ENCODE measurements at regions not wholly inside any gene's neighbourhood (a gene's known extent, or its start where the extent isn't known, plus 50 kb on each side); places are given as distances from the start of the nearest gene placed in this dataset.

GRCh38 chr3:127483902-127484591 is 106.5 kb downstream of the TPRA1 start:
- DNase-seq = peak; percentile 87

- DNase-seq = no peak
Measured at GRCh38 chr3:127483005-127483641, 107.4 kb downstream of the TPRA1 start.

DNA sequence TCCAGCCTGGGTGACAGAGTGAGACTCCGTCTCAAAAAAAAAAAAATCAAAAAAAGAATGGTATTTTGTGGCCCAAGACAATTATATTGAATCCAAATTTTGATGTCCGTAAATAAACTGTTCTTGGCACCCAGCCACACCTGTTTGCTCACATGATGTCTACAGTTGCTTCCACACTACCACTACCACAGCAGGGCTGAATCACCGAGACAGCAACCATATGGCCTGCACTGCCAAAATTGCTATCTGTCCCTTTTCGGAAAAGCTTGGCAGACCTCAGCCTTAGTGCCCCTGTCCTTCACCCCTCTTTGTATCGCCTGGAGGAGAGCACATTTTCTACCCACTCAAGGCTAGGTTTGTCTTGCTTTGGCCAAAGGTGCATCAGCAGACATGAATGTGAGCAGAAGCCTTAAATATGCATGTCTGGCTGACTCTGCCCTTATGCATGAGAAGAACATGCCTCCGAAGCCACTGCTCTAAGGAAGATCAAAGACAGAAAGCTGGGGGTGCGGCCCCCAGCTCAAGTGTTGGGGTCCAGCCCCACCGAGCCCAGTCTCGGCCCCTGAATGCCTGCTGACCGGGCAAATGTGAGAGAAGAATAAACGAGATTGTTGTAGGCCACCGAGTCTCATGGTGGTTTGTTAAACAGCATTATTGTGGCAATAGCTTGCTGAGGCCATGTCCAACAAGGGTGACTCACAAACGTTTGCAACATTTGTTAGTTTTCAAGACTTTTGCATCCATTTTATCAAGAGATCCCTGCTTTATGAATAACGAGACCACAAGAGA is 108.1 kb downstream of the TPRA1 start:
- DNase-seq = no peak

DNA sequence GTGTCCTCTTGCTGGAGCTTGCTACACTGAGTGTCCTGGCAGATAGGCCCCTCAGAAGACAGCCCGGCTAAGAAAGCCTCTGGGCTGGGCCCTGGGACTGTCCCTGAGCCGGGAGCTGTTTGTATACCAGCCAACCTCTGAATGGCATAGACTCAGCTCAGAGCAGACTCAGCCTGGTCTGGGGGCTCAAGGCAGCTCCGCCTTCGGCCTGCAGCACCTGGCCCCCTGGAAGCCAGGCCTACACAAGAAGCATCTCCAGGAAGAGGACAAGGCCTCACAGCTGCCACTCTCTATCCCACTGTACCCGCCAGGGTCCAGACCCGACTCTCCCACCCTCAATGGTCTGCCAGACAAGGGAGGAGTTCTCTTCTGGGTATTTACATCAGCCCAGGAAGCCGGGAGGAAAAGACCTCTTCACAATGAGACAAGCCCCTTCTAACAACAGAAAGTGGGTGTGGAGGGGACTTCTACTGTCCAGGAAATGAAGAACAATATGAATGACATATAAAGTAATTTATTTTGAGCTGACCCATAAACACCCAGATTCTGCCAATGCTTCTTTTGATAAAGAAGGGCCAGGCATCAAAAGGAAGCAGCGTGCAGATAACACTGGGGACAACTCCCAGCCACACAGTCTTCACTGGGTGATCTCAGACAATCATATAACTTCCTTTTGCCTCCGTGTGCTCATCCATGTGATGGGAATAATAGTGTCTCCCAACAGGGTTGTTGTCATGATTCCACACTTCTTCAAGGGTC is 110.2 kb downstream of the TPRA1 start:
- DNase-seq = no peak

DNA sequence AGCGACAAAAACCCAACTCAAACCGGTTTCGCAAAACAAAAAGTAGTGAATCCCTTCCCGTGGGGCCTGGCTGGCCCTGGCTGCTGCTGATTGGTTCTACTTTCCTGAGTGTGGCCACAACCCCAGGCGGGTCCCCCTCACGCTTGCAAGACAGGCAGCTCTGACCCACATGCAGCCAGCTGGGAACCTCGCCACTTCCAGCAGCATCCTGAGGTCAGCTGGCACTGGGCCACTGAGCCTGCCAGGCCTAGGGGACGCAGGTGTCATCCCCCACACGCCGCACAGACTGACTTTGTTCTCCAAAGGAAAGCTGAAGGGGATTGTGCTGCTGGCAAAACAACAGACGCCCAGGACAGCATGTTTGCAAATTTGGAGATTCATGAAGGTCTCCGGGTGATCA is 111.1 kb downstream of the TPRA1 start:
- no peak for DNase-seq

DNA sequence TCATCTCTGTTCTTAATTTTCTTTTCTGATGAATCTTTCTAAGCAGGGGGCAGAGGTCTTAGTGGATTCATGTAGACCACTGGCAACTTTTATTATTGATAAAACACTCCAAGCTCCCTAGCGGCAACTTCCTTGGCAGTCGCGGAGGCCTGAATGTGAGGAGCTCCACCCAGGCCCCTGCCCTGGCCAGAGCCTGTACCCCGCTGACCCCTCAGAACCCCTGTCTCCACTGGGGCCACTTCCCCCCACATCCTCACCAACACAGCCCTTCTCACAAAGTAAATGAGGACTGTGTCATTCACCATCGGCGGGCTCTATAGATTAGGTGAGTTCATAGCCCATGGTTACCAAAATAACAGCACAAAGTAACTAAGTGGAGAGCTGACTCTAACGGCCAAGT is 111.6 kb downstream of the TPRA1 start:
- DNase-seq = no peak

GRCh38 chr3:127477396-127477795 is 113.1 kb downstream of the TPRA1 start:
- no peak for DNase-seq

DNA sequence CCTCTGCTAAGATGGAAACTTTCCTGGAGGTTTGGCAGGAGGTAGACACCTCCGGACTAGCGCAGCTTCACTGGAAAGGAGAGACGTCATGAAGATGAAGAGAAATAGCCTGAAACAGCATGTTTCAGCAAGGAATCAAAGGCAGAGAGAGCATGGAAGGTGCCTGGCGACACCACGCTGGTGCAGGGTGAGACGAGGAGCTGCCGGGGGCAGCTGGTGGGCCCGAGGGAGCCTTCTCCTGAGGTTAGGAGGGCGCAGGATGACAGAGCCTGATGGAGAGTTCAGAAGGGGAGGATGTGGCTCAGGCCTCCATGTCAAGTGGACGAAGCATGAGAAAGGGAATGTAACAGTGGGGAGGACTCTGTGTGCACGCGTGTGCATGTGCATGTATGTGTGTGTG is 113.6 kb downstream of the TPRA1 start:
- no peak for DNase-seq

DNA sequence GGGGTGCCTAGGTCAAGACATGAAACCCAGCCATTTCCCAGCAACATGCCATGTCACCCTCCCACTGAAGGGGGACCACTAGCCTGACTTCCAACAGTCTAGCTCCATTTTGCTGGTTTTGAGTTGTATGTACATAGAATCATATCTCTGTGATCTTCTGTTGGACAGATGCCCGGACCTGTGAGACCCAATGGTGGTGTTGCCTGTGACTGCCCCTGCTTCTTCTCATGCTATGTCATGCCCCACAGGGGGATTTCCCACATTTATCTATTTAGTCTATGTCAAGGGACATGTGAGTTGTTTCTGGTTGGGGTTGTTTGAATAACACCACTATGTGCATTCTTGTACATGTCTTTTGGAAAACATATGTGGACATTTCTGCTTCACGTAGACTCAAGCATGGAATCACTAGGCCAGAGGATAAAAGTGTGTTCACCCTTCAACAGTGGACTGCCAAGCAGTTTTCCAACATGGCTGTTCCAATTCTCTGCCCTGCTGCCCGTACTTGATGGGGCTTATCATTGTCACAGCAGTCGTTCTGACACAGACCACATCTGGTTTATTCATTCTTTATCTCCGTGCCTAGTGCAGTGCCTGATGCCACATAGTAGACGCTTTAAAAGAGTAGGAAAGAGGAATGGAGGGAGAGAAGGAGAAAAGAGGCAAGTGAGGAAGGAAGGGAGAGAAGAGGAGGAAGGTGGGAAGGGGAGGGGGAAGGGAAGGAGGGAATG is 114.4 kb downstream of the TPRA1 start:
- DNase-seq = no peak

- no peak for DNase-seq
Measured at GRCh38 chr3:127475391-127475790, 115.1 kb downstream of the TPRA1 start.

DNA sequence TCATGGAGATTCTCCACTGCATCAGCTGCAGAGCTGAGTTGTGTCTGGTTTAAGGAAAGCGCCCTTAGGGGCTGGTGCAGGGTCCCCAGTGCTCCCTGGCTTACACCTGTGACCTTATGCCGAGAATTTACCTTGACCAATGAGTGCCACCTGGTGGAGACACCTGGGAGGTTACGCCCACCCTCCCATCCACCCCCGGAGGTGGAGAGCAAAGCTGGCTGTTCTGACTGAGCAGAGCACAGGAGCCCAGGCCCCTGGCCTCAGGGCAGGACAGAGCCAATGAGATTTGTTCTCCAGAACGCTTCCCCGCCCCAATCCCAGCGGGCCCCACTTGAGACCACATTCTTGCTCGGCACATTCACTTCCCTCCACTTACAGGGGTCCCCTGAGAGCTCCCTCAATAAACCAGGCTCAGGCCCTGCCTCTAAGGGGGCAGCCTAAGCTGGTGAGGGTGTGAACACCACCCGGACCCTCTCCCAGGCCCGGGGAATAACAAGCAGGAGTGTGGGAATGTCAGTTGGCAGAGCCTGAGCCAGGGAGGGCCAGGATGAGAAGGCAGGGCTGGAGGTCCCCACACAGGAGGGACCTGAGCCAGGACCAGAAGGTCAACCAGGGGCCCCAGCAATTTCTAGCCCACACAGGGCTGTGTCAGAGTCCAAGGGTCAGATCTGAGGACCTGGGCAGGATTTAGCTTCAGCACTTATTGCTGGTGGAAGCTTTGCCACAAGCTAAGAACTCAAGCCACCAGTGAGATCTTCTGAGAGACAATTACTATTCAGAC is 117.1 kb downstream of the TPRA1 start:
- DNase-seq = no peak

DNA sequence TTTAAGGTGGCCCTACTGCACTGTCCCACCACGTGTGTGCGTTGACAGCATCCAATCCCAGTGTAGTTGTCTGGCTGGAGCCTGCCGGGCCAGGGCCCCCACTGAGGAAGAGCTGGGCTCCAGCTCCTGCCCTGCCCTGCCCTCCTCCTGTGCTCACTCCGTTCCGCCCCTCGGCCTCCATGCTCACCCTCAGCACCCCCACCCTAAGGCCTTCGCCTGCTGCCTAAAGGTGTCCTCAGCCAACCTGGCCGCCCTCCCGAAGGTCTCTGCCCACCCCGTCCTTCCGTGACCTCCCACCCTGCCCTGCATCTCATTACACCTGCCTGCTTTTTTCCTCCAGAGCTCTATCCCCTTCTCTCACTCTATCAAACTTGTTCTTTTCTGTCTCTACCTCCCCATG is 118.0 kb downstream of the TPRA1 start:
- no peak for DNase-seq

DNA sequence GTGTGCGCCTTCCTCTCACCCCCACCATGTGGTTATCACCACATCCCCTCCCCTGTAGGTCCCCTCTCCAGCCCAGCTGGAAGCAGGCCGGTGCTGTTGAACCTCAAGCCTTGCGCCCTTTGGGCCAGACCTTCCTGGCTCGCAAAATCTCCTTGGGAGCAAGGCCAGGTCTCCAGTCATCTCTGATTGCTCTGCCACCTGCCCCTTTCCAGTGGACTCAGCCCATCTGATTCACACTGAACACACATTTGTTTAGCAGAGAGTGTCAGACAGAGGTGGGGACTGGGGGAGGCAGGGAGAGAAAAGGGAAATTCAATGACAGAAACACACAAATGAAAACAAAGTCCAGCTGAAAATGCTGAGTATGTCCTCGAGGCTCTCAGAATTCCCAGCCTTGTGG is 119.4 kb downstream of the TPRA1 start:
- DNase-seq = no peak

- no peak for DNase-seq
Measured at GRCh38 chr3:127469760-127470159, 120.8 kb downstream of the TPRA1 start.

DNA sequence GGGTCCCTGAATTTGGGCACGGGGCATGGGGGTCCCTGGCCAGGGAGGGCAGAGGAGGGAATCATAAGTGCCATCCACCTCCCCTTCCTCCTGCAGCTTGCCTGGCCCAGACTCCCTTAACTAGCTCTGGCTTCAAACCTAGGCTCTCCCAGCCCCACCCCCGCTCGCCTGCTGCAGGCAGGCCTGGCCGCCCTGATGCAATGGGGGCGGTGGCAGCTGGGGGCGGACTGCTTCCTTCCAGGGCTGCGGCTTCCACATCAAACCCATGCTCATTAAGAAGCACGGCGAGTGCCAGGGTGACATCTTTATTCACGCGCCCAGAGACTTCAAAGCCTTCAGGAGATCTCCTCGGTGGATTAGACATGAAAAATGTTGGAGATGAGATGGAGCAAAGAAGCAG is 123.1 kb downstream of the TPRA1 start:
- DNase-seq = no peak

- DNase-seq = no peak
Measured at GRCh38 chr3:127464642-127465041, 125.9 kb downstream of the TPRA1 start.

DNA sequence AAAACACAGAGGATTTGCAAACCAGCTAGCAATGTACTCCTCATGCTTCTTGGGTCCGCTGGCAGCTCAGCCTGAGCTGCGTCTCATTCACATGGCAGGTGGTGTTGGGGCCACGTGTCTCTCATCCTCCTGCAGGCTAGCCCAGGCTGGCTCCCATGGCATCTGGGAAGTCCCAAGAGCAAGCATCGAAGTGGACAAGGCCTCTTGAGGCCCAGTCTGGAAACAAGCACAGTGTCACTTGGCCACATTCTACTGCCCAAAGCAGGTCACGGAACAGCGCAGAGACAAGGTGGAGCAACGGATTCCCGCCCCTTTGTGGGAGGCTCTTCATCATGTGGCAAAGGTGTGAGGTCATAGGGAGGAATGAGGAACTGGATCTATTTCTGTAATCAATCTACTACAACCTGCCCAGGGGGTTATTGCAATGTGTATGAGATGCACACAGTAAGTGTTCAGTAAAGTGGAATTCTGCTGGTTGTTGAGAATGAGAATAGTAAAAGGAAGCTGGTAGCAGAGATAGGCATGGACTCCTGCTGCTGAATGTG is 128.3 kb downstream of the TPRA1 start:
- DNase-seq = no peak

DNA sequence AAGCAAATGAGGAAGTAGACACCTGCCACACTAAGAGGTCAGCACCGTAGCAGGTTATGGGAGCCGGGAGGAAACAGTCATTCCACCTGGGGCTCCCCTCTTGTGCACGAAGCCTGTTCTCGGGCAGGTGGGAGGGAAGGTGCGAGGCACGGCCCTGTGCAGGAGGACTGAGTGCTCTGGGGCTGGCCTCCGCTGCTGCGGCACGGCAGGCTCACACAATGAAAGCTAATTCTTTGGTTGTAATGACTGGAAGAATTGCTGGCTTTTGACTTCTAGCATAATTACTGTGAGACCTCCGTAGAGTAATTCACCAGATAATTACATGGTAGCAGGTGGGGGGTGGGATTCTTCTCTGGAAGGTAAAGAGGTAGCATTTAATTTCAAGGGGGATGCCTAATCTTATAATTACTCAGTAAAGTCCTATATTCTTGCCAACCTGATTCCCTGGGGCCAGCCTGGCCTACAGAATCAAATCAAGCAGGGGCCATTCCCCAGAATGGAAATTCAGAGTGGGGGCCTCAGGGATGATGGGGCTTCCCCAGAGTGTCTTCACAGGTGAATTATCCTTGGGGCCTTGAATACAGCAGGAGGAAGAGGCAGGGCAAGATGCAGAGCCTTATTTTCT is 129.1 kb downstream of the TPRA1 start:
- no peak for DNase-seq

- DNase-seq = no peak
Measured at GRCh38 chr3:127459891-127460290, 130.6 kb downstream of the TPRA1 start.

DNA sequence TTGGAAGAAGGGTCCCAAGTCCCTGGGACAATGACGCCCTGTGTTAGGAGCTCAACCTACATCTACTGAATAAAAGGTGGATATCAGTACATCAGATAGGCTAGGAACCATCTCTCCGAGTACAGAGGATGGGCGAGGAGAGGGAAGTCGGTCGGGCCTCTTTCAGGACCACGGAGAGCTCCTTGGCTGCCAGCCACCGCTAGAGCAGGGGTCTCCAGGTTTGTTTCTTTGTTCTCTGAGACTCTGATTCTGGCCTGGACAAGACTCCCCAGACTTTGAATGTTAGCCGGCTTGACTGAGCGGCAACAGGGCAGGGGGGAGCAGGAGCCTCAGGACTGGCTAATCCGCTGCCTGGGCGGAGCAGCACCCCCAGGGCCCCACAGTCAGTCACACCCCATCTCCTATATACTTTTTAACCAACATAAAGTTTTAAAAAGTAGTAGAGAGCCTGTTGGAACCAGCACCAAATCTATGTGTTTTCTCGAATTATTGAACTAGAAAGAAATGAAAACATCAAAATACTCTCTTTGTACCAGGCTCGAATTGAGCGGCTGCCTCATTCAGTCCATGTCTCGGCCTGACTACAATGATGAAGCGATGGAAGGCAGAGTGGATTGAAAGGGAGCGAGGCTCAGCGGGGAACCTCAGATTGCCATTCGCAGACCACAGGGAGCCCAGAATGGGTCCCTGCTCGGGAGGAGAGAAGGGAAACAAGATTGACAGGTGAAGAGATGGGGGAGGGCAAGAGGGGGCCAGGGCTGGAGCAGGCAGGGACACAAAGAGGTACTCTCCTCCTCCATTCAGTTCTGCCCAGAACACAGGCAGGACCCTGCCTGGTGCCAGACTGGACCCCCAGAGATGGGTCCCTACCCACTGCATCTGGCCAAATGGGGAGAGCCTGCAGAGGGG is 131.6 kb downstream of the TPRA1 start:
- no peak for DNase-seq
